AML-193 (cell line): ENCODE measurements at regions not wholly inside any gene's neighbourhood (a gene's known extent, or its start where the extent isn't known, plus 50 kb on each side); places are given as distances from the start of the nearest gene placed in this dataset.

Source experiments
- DNase-seq, 2 experiments: peaks; one replicate each; lab custom pipeline; 2025; lab: John Stamatoyannopoulos, UW

DNA sequence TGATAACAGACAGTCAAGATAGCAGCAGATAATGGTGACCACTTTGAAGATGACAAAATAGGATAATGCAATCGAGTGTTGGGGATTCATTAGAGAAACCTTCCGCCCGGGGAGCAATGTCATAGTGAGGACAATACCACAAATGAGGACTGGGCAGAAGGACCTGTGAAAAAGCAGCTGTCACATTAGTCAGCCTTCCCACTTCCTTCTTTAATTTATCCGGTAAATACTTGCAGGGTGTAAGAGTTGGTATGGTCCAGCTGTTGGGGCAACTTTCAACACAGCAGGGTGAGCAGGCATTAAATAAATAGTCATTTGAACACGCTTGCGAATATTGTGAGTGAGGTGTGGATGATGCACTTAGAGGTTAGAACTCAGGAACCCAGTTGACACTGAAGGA lies 132.5 kb upstream of the KIRREL3 start:
- peak in 1 of 2 experiments; percentile 1 for DNase-seq

DNA sequence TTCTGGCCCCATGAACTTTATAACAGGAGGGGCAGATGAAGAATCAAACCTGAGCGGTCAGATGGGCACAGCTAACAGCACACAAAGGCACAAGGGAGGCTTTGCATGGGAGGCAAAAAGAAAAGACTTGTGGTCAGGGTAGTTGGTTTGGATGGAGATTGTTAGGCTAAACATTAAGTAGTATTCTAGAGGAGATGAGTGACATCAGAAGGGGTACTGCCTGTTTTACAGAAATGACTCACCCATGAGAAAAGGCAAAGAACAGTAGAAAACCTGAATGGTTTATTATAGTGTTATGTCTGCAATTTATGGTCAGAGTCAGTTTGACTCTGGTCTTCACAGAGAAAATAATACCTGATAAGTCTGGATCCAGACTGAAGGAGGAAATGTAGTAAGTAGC lies 129.8 kb upstream of the KIRREL3 start:
- no peak for DNase-seq

DNA sequence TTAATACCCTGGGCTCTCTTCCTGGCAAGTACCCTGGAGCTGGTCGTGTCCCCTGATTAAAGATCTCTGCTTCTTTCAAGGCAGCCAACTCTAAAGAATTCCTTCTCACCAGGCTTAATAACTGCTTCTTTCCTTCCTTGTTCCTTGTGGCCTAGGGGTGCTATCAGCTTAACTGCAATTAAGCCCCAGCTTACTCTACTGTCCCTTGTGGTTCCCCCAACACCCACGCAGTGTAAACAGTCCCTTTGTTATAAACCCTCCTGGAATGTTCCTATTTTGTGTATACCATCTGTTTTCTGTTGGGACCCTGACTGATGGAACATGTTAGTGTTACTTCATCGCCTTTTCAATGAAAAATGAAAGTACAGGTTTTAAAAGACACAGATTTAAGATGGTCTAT lies 126.4 kb upstream of the KIRREL3 start:
- DNase-seq: no peak

DNA sequence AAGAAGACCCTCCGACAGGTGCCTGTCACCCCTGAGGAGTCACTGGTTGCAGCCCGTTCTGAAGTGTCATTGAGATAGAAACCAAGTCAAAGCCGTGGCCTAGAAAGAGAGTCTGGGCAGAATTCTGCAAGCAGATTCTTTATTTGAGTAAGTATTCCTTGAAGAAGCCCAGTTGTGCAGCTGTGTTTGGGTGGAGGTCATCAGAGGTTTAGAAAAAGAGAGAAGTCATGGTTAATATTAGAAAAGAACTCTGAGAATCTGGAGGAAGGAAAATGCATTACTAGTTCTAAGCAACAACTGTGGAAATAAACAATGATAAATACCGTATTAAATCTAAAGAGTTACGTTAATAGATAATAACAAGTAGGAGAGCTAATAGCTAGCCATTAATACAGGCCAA lies 118.8 kb upstream of the KIRREL3 start:
- DNase-seq: no peak

DNA sequence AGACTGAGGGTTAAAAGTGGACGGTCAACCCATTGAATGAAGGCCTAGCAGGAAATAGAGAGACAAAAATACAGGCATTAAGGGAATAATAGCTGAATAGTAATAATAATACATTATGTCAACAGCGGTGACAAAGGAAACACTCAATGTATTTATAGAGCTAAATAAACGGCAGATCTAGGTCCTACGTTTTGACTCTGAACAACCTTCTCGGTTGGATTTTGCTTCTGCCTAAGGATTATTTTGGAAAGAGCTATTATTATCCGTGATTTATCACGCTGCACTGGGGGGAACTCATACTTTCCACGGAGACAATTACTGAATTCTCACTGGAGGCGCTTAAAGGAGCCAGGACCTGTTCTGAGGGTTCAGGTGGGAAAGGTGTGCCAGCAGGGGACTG lies 118.2 kb upstream of the KIRREL3 start:
- DNase-seq: no peak

DNA sequence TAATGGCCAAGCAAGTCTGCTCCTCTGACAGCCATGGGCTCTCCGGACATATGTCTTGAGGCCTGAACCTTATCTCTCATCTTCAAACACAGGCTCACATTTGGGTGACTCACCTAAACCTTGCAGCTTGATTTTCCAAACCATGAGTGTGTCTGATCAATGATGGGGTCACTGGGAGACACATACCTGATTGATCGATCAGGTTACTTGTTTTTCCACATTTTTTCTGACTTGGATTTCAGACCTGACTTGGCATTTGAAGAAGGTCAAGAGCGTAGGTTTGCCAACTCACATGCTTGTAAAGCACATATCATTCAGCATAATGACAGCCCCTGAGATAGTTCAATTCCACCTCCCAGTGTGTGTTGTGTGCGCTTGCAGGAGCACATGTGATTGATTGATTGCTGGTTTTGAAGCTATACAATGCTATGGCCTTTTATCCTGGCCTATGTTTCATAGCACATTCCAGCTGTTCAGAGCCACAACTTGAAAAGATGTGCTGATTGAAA lies 116.7 kb upstream of the KIRREL3 start:
- DNase-seq: no peak

DNA sequence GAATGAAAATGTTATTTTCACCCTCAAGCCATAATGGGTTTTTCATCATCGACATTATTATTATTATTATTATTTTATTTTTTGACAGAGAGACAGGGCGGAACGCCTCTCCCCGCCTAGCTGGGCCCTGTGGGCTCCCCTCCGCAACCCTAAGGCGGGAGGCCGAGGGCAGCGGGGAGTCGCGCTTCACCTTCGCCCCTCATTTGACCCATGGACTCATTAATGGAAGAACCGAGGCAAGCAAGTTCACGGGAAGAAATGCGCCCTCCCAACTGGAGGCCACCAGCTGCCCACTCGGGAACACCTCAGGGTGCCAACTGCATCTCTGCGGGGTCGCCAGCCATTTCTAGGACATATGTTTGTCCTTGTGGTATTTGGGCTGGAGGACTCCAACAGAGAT lies 115.3 kb upstream of the KIRREL3 start:
- no peak for DNase-seq

DNA sequence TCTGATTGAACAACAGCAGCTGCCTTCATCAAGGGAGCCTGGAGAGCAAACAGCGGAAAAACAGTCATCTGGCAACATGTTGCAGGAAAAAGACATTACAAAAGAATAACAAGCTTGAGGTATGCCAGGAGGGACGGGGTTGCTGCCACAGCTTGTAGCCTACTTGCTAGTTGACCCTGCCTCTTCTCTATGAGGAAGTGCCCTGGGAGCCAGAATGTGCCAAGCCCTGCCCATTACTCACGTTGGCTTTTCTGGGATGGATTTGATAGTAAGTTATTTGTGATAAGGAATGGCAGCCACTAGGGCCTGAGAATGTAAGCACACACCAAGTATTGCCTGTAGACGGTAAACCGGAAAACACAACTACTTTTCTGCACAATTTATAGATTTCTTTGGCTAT lies 113.5 kb upstream of the KIRREL3 start:
- no peak for DNase-seq

DNA sequence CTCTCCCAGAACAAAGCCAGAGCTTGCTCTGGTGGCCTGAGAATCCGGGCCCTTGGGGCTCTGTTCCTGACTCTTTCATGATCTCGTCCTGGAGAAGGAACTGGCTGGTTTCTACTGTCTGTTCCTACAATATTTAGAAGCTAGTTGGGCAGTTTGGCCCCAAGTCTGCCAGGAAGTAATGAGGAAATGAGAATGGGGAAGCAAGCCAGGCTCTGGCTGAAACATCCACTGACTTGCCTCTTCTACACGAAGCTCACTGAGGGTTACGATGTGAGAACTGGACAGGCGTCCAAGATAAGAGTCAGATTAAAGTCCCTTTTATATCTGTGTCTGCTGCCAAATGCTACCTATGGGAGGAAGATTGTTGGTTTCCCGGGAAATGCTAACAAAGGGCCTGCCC lies 110.0 kb upstream of the KIRREL3 start:
- DNase-seq: peak; percentile 22 to 39

DNA sequence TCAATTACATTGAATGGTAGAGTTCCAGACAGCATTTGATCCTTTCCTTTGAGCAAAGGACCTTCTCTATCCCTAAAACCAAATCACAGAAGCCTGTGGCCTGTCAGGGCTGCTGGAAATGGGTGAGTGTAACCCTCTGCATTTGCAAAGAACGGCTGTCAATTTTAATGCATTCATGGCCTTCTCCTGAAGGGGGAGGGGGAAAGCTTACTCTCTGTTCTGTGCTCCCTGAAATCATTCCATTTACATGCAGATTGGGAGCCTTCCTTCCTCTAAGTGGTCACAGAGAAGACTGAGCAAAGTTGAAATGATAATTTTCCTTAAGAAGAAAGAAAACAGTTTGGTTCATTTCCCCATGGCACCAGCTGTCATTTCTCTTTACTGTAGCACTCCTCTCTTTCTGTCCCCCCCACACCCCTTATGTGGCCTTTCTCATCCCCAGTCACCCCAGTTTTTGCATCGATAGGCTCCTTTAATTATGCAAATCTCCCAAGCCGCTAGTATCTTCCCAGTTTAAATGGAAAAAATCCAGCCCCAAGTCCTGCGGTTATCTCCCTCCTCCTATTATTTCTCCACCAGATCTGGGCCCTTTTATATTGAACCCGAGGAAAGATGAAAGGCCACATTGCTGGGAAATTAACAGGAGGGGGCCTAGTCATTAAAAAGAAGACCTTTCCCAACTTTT lies 109.4 kb upstream of the KIRREL3 start:
- DNase-seq: no peak

DNA sequence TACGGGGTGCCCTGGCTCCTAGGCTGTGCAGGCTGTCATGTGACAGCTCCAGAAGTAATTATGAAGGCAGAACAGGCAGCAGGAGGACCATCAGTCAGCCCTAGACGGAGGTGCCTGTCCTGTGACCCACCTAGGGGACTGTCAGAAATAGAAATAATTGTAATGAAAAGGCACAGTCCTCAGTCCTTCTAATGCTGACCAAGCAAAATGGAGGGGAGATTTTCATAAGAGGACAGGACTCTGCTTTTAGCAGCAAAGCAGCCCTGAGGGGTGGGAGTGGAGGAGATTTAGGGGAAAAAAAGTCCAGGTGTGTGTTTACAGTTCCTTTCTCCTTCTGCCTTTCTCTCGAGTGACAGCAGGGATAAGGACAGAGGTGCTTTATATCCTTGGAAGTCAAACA lies 108.3 kb upstream of the KIRREL3 start:
- no peak for DNase-seq

DNA sequence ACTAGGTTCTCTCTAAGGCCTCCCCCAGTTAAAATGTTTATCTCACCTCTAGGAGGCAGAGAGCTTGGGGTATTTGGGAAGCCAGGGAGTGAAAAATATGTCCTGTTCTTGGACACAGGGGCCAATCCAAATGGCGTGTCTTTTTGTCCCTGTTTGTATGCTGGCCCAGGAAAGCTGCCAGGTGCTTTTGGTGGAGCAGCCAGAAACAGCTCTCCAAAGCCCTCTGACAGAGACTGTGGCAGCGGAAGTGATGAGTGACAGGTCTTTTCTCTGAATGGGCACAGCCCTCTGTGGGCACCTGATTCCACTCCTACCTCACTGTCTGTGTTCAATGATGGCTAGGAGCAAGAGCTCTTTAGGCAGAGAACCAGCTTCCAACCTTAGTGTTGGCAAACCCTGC lies 106.4 kb upstream of the KIRREL3 start:
- DNase-seq: no peak

DNA sequence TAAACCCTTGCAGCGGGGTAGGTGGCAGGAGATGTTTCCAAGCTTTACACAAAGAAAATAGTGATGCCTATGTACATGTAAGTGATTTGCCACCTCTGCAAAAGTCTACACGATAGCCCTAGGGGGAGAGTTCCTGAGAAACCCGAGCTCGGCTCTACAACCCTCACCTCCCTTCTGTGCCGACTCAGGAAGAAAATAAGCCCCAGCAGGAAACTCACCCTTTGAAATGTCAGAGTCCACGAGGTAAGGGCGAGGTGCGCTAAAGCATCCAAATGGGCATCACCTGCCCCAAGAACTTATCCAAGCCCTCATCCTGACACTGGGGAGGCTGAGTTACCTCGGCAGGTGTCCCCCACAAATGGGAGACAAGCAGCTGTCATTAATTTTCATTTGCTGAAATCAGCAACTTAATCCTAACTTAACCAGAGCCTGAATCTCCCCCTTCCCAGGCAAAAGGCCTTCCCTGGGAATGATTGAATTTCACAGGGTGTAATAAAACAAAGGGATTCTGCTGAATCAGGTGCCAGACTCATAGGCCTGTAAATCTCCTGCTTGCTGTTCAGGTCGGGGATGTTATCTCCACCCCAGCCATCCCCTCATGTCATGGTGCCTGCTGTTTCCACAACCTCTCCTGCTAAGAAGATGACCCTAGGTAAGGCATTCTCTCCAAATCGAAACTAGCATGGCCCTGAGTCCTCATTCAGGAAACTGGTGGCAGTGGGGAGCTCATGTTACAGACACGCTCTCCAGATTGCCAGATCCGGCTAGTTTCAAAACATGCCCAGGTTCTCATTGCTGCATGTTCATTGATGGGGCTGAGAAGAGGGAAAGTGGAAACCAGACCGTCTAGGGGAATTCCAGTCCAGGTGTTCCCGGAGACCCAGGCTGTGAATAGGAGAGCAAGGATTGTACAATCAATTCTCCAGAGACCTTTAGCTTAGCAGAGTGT lies 105.3 kb upstream of the KIRREL3 start:
- no peak for DNase-seq

DNA sequence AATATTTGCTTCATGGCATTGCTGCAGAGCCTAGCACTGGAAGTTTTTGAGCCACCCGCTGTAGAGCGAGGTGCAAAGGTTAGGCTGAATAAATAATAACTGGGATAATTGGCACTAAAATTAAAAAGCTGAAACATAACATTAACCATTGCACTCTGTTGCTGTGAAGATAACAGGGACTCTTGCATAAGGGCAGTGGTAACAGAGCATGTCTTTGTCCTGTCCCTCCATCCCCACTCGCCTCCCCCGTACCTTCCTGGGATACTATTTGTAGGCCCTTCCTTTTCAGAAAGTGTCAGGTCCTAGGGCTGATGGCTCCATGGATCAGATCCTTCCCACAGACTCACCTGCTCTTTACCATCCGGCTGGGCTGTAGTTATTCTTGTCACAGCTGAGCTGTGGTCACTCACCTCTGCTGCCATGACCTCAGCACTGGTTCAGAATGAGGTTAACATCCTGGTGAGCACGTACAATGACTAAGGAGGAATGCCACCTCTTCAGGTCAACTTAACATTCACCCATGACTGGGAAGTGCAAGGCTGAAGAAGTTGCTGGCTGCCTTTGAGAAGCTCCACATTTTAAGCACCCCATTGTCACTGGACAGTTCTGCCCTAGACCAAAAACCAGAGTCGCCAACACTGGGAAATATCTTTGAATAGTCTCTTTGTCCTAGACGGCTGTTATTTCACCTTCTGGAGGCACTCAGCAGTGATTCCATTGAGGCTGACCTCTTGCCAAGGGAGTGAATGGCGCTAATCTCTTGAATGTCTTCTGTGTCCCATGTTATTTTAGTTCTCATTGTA lies 103.2 kb upstream of the KIRREL3 start:
- DNase-seq: no peak

DNA sequence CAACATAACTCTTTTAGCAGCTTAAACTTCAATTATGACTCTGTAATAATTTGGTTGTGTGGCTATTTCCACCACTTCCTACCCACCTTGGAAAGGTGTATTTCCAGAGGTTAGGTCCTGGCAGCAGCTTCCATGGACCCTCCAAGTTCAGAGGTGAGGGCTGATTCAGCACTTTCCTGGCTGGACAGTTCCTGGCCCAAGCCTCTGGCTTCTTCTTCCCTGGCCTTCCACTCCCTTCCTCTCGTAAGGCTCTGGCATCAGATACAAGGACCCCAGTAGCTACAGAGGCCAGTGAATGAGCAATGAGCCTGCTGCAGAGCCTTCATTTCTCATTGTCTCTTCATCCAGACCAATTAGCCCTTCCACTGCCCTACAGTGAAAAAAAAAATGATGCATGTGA lies 98.1 kb upstream of the KIRREL3 start:
- no peak for DNase-seq

DNA sequence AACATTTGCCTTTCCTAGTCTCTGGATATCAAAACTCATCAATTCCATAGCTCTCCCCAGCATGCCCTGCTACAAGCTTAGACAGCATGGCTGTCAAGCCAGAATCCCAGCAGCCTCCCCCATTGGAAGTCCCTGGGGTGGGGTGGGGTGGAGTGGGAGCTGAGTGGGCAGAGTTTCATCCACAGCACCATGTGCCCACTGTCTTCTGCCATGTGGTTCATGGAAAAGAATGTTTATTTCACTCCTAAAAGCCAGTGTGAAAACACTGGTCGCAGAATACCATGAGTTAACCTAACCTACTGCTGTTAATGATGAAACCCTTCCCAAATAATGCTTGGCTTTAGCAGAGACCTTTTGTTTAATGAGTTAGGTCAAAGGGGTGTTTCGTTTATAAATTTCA lies 80.2 kb upstream of the KIRREL3 start:
- DNase-seq: no peak

DNA sequence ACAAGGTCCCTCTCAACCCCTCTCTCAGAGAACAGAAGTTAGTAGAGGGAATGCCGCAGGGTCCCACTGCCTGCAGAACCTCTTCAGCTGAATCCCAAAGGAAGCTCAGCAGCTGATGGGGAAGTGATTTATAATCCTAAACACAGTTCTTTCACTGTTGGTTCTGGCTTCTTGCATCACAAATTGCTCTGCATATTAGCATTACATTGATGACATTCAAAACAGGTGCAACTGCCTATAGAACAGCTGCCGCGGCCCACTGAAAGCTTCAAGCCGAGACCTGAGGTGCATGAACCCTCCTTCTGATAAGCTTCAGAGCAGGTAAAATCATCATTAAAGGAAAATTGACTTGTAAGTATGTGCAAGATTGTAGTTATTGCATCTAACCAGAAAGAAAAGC lies 75.2 kb upstream of the KIRREL3 start:
- DNase-seq: no peak

DNA sequence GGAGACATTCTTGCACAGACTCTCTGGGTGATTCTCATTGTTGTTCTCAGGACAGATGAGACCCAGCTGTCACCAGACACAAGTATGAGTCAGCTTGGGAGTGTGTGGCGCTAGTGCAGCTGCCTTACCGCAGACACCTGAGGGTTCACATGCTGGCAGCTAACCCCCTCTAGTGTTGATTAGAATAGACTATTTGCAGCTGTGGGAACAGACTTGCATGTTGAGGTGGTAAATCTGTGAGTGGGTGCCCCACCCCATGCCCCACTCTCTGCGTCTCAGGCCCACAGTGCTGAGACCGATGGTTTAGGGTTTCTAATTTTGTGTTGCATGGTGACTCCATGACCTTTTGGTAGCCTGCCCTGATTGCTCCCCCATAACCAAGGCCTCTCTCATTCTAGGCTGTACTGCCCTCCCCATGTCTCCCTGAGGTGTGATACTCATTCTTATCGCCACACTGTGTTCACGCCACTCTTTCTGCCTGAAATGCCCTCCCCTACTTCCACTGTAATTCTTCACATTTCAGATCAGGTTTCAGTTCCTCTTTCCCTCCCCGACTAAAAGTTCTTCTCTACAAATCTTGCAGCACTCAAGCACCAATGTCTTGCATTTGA lies 73.7 kb upstream of the KIRREL3 start:
- peak in 1 of 2 experiments; percentile 15 for DNase-seq

DNA sequence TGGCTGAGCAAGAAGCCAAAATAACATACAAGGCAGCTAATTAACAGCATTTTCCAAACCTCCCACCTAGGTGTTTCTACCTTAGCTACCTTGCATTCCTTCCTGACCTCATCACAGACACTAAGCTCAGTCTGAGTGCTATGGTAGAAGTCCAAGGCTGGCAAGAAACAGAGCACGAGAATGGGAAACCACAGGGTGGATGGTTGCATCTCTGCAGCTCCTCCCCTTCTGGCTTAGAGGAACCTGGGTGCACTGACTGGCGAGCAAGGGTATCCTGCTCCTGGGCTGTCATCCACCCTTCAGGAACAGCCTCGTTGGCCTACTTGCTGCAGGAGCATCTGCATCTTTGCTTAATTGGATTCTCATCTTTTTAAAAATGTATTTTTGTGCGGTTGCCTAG lies 73.1 kb upstream of the KIRREL3 start:
- no peak for DNase-seq

DNA sequence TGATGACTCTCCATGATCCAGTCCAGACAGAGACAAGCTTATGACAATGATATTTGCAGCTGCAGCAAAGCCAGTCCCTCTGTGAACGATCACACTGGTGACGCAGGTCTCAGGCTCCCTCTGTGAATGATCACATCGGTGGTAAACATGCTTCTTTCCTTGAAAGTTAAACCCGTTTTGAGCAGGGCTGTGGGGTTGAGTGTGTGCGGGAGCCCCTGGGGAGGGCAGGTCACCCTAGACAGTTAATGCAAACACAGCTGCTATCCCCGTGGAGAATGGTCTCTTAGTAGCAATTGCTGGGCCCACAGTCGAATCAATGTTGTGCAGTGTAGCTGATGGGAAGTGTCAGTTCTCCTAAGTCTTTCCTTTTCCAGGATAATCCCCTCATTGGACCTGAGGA lies 71.0 kb upstream of the KIRREL3 start:
- no peak for DNase-seq

DNA sequence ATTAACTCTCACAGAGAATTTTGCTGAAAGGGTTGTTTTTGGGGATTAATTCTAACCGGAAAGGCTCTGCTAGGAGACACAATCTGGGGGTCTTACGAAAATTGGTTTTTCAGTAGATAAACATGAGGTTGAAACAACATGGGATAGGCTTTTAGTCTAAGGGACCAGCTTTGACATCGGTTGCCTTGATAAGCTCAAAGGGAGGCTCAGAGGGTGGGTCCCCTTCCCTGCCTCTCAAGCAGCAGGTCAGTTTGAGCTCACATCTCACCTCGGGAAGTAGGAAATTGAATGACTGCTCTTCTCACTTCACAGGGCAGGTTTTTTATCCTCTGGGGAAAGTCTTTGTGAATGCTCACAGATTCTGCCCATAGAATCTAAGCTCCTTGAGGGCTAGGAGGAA lies 70.2 kb upstream of the KIRREL3 start:
- DNase-seq: no peak
